Testis (tissue), 2 donors: ENCODE measurements at regions not wholly inside any gene's neighbourhood (a gene's known extent, or its start where the extent isn't known, plus 50 kb on each side); places are given as distances from the start of the nearest gene placed in this dataset.

Experiments used
- POLR2A ChIP-seq: fragments of 450-650 bp; IDR thresholded peaks from one replicate; pipeline ENCODE4 v1.6.1; 2017; ENCODE audit warnings: antibody characterized with exemption, mild to moderate bottlenecking, moderate library complexity
- TF ChIP-seq, protein P1 (sequence below), 3 experiments: fragments of 450-650 bp in 2 of 3; fragments of 200-600 bp in 1 of 3; sonication (generic) in 1 of 3; IDR thresholded peaks; one replicate each; pipeline ENCODE4 v1.5.1; 2016 to 2019; ENCODE audit warnings: antibody characterized with exemption in 3 of 3, mild to moderate bottlenecking in 2 of 3, moderate library complexity in 1 of 3

DNA sequence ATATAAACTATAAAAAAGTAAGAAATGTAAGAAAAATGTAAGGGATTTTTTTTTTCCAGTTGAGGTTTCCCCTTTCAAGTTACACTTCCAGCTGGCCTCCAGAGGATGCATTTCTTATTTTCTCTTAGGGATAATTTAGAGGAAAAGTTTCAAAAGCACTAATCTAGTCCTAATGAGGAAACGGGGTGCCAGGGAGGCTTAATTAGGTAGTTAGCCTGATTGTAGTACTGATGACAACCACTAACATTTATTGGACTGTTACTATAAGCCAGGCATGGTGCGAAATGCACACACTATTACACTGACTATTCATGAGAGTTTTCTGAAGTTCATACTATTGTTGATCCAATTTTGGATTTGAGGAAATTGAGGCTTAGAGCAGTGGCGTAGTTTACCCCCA is 290.8 kb upstream of the FMN2 start:
- TF ChIP-seq, protein P1, sequence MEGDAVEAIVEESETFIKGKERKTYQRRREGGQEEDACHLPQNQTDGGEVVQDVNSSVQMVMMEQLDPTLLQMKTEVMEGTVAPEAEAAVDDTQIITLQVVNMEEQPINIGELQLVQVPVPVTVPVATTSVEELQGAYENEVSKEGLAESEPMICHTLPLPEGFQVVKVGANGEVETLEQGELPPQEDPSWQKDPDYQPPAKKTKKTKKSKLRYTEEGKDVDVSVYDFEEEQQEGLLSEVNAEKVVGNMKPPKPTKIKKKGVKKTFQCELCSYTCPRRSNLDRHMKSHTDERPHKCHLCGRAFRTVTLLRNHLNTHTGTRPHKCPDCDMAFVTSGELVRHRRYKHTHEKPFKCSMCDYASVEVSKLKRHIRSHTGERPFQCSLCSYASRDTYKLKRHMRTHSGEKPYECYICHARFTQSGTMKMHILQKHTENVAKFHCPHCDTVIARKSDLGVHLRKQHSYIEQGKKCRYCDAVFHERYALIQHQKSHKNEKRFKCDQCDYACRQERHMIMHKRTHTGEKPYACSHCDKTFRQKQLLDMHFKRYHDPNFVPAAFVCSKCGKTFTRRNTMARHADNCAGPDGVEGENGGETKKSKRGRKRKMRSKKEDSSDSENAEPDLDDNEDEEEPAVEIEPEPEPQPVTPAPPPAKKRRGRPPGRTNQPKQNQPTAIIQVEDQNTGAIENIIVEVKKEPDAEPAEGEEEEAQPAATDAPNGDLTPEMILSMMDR (IDR thresholded peaks at IDR 0.05), result no peak
- no peak for TF ChIP-seq POLR2A
